ENCODE measurements at regions not wholly inside any gene's neighbourhood (a gene's known extent, or its start where the extent isn't known, plus 50 kb on each side); places are given as distances from the start of the nearest gene placed in this dataset.

- H3K4me3 ChIP-seq (ENCODE audit: low read depth, low read length), result no peak overlapping the region
- no peak for TF ChIP-seq CTCF (IDR thresholded peaks at IDR 0.05; ENCODE audit: low read depth, low read length, missing control alignments)
- no peak for DNase-seq (ENCODE audit: low read depth)
Observed at GRCh38 chr5:129163810-129164378, 69.3 kb downstream of the ISOC1 start.

GRCh38 chr5:129170050-129170449 is 75.5 kb downstream of the ISOC1 start:
- H3K4me3 ChIP-seq (ENCODE audit: low read depth, low read length), result no peak overlapping the region
- TF ChIP-seq CTCF (IDR thresholded peaks at IDR 0.05; ENCODE audit: low read depth, low read length, missing control alignments), result no peak
- DNase-seq (ENCODE audit: low read depth), result no peak

GRCh38 chr5:129171194-129171944 is 76.8 kb downstream of the ISOC1 start:
- no peak for DNase-seq (ENCODE audit: low read depth)
- no peak for TF ChIP-seq CTCF (IDR thresholded peaks at IDR 0.05; ENCODE audit: low read depth, low read length, missing control alignments)
- H3K4me3 ChIP-seq (ENCODE audit: low read depth, low read length), result no peak overlapping the region

- DNase-seq (ENCODE audit: low read depth), result no peak
- H3K4me3 ChIP-seq (ENCODE audit: low read depth, low read length), result no peak overlapping the region
- no peak for TF ChIP-seq CTCF (IDR thresholded peaks at IDR 0.05; ENCODE audit: low read depth, low read length, missing control alignments)
Observed at GRCh38 chr5:129172580-129172979, 78.0 kb downstream of the ISOC1 start.

- no peak overlapping the region for H3K4me3 ChIP-seq (ENCODE audit: low read depth, low read length)
- TF ChIP-seq CTCF (IDR thresholded peaks at IDR 0.05; ENCODE audit: low read depth, low read length, missing control alignments), result no peak
- DNase-seq (ENCODE audit: low read depth), result no peak
Observed at GRCh38 chr5:129173771-129174170, 79.2 kb downstream of the ISOC1 start.

- no peak for TF ChIP-seq CTCF (IDR thresholded peaks at IDR 0.05; ENCODE audit: low read depth, low read length, missing control alignments)
- H3K4me3 ChIP-seq (ENCODE audit: low read depth, low read length), result no peak overlapping the region
- DNase-seq (ENCODE audit: low read depth), result no peak
Observed at GRCh38 chr5:129174480-129174879, 79.9 kb downstream of the ISOC1 start.

GRCh38 chr5:129177451-129177850 is 82.9 kb downstream of the ISOC1 start:
- no peak for DNase-seq (ENCODE audit: low read depth)
- TF ChIP-seq CTCF (IDR thresholded peaks at IDR 0.05; ENCODE audit: low read depth, low read length, missing control alignments), result no peak
- H3K4me3 ChIP-seq (ENCODE audit: low read depth, low read length), result no peak overlapping the region

Measured in GM12864 (cell line).